B cell (primary cell): ENCODE measurements at regions not wholly inside any gene's neighbourhood (a gene's known extent, or its start where the extent isn't known, plus 50 kb on each side); places are given as distances from the start of the nearest gene placed in this dataset.

ENCODE experiments used
- ATAC-seq: fragments of 200-7000 bp; cut with Tn5 transposase; one replicate; pipeline ENCODE4 v1.10.0; 2021; ENCODE audit warnings: low read depth, mild to moderate bottlenecking, moderate number of reproducible peaks, moderate library complexity
- CTCF ChIA-PET: fragments of 350-600 bp; sonication (Branson Sonifier 250); formaldehyde crosslinking; loops from one replicate; lab custom pipeline; 2021; ENCODE audit warnings: antibody characterized with exemption, inconsistent platforms; lab: Charles Lee
- POLR2A ChIA-PET: fragments of 350-600 bp; sonication (Branson Sonifier 250); formaldehyde crosslinking; loops from one replicate; lab custom pipeline; 2021; ENCODE audit warnings: antibody characterized with exemption; lab: Charles Lee
- DNase-seq: peaks from one replicate; pipeline ENCODE4 v3.0.0; 2013
- H2AFZ ChIP-seq: 2 replicates; pipeline ENCODE4 v1.6.1; 2012; ENCODE audit warnings: mild to moderate bottlenecking, low read depth, low read length; ENCODE audit not compliant: insufficient read depth, poor library complexity, severe bottlenecking
- H3K27ac ChIP-seq, 2 donors: 1 replicate in 1 of 2; 2 replicates in 1 of 2; pipeline ENCODE4 v1.5.1; 2012 to 2013; ENCODE audit warnings: low read length in 2 of 2, mild to moderate bottlenecking in 2 of 2, moderate library complexity in 1 of 2
- H3K27me3 ChIP-seq, 4 experiments: fragments of 200-600 bp in 1 of 4; sonication (generic) in 1 of 4; replicated peaks in 1 of 4; 1 replicate in 2 of 4; 2 replicates in 2 of 4; pipeline versions ENCODE4 v1.6.1 to v1.7.0; 2013 to 2016; ENCODE audit warnings: low read length in 3 of 4, mild to moderate bottlenecking in 2 of 4, mixed read lengths in 1 of 4, moderate library complexity in 1 of 4; ENCODE audit not compliant: insufficient read depth in 4 of 4, control insufficient read depth in 3 of 4; ENCODE audit errors: control extremely low read depth in 1 of 4
- H3K36me3 ChIP-seq, 2 experiments: replicated peaks in 1 of 2; 1 replicate in 1 of 2; 2 replicates in 1 of 2; pipeline versions ENCODE4 v1.6.1 to v1.7.1; 2013; ENCODE audit warnings: low read length in 1 of 2; ENCODE audit not compliant: insufficient read depth in 2 of 2, control insufficient read depth in 1 of 2; ENCODE audit errors: control extremely low read depth in 1 of 2, extremely low read depth in 1 of 2
- H3K4me1 ChIP-seq, 2 donors: fragments of 200-600 bp in 1 of 2; sonication (generic) in 1 of 2; 1 replicate in 1 of 2; 2 replicates in 1 of 2; pipeline versions ENCODE4 v1.5.1 to v1.6.1; 2013 to 2017; ENCODE audit warnings: low read length in 2 of 2; ENCODE audit not compliant: control insufficient read depth in 2 of 2, insufficient read depth in 2 of 2
- H3K4me2 ChIP-seq: replicated peaks from 2 replicates; pipeline ENCODE3; 2012; ENCODE audit warnings: mild to moderate bottlenecking, low read depth, low read length; ENCODE audit not compliant: poor library complexity, severe bottlenecking
- H3K4me3 ChIP-seq, 5 experiments: fragments of 200-600 bp in 1 of 5; sonication (generic) in 1 of 5; 1 replicate in 3 of 5; 2 replicates in 2 of 5; pipeline versions ENCODE4 v1.5.1 to v1.7.0; 2011 to 2016; ENCODE audit warnings: low read length in 4 of 5, mild to moderate bottlenecking in 4 of 5, low read depth in 2 of 5, control low read depth in 1 of 5, moderate library complexity in 1 of 5; ENCODE audit not compliant: insufficient read depth in 1 of 5; ENCODE audit errors: control extremely low read depth in 1 of 5, extremely low read depth in 1 of 5
- H3K79me2 ChIP-seq: fragments of 200-600 bp; sonication (generic); one replicate; pipeline ENCODE4 v1.6.0; 2016; ENCODE audit warnings: low read length; ENCODE audit not compliant: control insufficient read depth, insufficient read depth
- H3K9ac ChIP-seq: fragments of 200-600 bp; sonication (generic); 2 replicates; pipeline ENCODE4 v1.6.1; 2017; ENCODE audit warnings: mild to moderate bottlenecking, low read length, moderate library complexity
- H3K9me3 ChIP-seq, 3 donors: one replicate each; pipeline versions ENCODE4 v1.6.1 to v1.7.1; 2013; ENCODE audit warnings: low read length in 2 of 3; ENCODE audit not compliant: control insufficient read depth in 2 of 3, insufficient read depth in 1 of 3; ENCODE audit errors: control extremely low read depth in 1 of 3
- H4K20me1 ChIP-seq: 2 replicates; pipeline ENCODE4 v1.6.0; 2012; ENCODE audit warnings: mild to moderate bottlenecking, low read length; ENCODE audit not compliant: insufficient read depth, control insufficient read depth, poor library complexity, severe bottlenecking
- H3K27ac Mint-ChIP-seq: one replicate; pipeline ENCODE4 v1.8.0; 2021; ENCODE audit warnings: mixed read lengths
- H3K27me3 Mint-ChIP-seq: one replicate; pipeline ENCODE4 v1.8.0; 2021; ENCODE audit warnings: mixed read lengths
- H3K4me1 Mint-ChIP-seq: one replicate; pipeline ENCODE4 v1.8.0; 2021; ENCODE audit warnings: mixed read lengths
- H3K4me3 Mint-ChIP-seq: one replicate; pipeline ENCODE4 v1.8.0; 2021; ENCODE audit warnings: mixed read lengths
- H3K9me3 Mint-ChIP-seq: one replicate; pipeline ENCODE4 v1.8.0; 2022; ENCODE audit warnings: mixed read lengths; ENCODE audit not compliant: insufficient read depth
- CTCF ChIP-seq: fragments of 200-600 bp; IDR thresholded peaks from one replicate; pipeline ENCODE4 v1.8.0; 2022; ENCODE audit warnings: antibody characterized with exemption, mild to moderate bottlenecking
- EZH2 ChIP-seq: IDR thresholded peaks from 2 replicates; pipeline ENCODE4 v1.6.1; 2012; ENCODE audit warnings: borderline replicate concordance, low read depth, mild to moderate bottlenecking, moderate library complexity, low read length; ENCODE audit not compliant: insufficient read depth, poor library complexity, severe bottlenecking
- WGBS: methylation state at CpG from one replicate; pipeline ENCODE4 v1.1.5; 2013; ENCODE audit warnings: missing lambda C conversion rate; ENCODE audit not compliant: insufficient coverage; 5-methylcytosine and 5-hydroxymethylcytosine counted together
- intact Hi-C: fragments of 100-400 bp; cut with micrococcal nuclease; formaldehyde crosslinking; loops from one replicate; pipeline ENCODE4 v1.10.0; 2022

- Histone ChIP-seq H3K9me3 (no peaks in the 10 kb centered on the region), H3K9ac (no peak overlapping the region), H3K79me2 (no peaks in the 10 kb centered on the region), H4K20me1 (no peaks in the 10 kb centered on the region), H3K4me3 (no peak overlapping the region), H3K27ac (no peak overlapping the region), H3K4me1 (no peaks in the 10 kb centered on the region), H3K4me2 (no peak overlapping the region), H3K27me3 (peaks cover 0 to 2% (median 0%) of the 10 kb centered on the region in 4 experiments), H2AFZ (no peak overlapping the region), H3K36me3 (no peaks in the 10 kb centered on the region)
- intact Hi-C loops, result no loop called here
- DNase-seq, result no peak
- H3K27me3 Mint-ChIP-seq, result no peaks in the 10 kb centered on the region
- no peak overlapping the region for H3K4me3 Mint-ChIP-seq
- H3K4me1 Mint-ChIP-seq, result no peaks in the 10 kb centered on the region
- ChIA-PET CTCF (no interaction called here), POLR2A (no interaction called here)
- TF ChIP-seq CTCF (no peak), EZH2 (no peak)
- H3K9me3 Mint-ChIP-seq, result no peaks in the 10 kb centered on the region
- H3K27ac Mint-ChIP-seq, result no peak overlapping the region
- ATAC-seq, result no peak
- no CpG with 5 or more reads among the region's 1 CpG for WGBS
Observed at GRCh38 chr14:44763356-44763755, 198.4 kb downstream of the KLHL28 start.

- POLR2A ChIA-PET, result no interaction called here
Observed at GRCh38 chr14:44759277-44759676, 202.5 kb downstream of the KLHL28 start.

More at GRCh38 chr14:44759277-44759676, 202.5 kb downstream of the KLHL28 start:
- Mint-ChIP-seq H3K9me3 (no peaks in the 10 kb centered on the region), H3K4me1 (no peaks in the 10 kb centered on the region), H3K27me3 (no peaks in the 10 kb centered on the region), H3K4me3 (no peak overlapping the region), H3K27ac (no peak overlapping the region)
- Histone ChIP-seq H4K20me1 (no peaks in the 10 kb centered on the region), H3K27me3 (no peaks in the 10 kb centered on the region), H3K79me2 (no peaks in the 10 kb centered on the region), H3K4me3 (no peak overlapping the region), H2AFZ (no peak overlapping the region), H3K27ac (no peak overlapping the region), H3K9ac (no peak overlapping the region), H3K36me3 (no peaks in the 10 kb centered on the region), H3K4me1 (no peaks in the 10 kb centered on the region), H3K9me3 (no peaks in the 10 kb centered on the region), H3K4me2 (no peak overlapping the region)
- 86% methylated on average over 1 of the region's 2 CpGs for WGBS
- intact Hi-C loops, result no loop called here
- no peak for ATAC-seq
- CTCF ChIA-PET, result no interaction called here
- TF ChIP-seq CTCF (no peak), EZH2 (no peak)
- DNase-seq, result no peak
